ENCODE measurements at regions not wholly inside any gene's neighbourhood (a gene's known extent, or its start where the extent isn't known, plus 50 kb on each side); places are given as distances from the start of the nearest gene placed in this dataset.

- Mint-ChIP-seq H3K4me3 (no peak overlapping the region), H3K9me3 (no peaks in the 10 kb centered on the region; the same call in 2 of the 3 replicates), H3K4me1 (no peaks in the 10 kb centered on the region), H3K27me3 (ENCODE audit: insufficient read depth, low read depth, poor library complexity) (peaks cover 2% of the 10 kb centered on the region), H3K36me3 (ENCODE audit: low read depth) (no peaks in the 10 kb centered on the region), H3K27ac (no peak overlapping the region)
- no peak overlapping the region for H3K4me2 ChIP-seq
- H3F3A ChIP-seq (replicated peaks; ENCODE audit: low read depth), result no peaks in the 10 kb centered on the region
- TF ChIP-seq ZNF462 (CRISPR knock-in tag; IDR thresholded peaks at IDR 0.05), result no peak
- TF ChIP-seq EZH2phosphoT487 (IDR thresholded peaks at IDR 0.05; ENCODE audit: unreplicated experiment), result no peak
- TF ChIP-seq NANOG (IDR thresholded peaks at IDR 0.05; ENCODE audit: borderline replicate concordance), result no peak
- TF ChIP-seq, protein P1, sequence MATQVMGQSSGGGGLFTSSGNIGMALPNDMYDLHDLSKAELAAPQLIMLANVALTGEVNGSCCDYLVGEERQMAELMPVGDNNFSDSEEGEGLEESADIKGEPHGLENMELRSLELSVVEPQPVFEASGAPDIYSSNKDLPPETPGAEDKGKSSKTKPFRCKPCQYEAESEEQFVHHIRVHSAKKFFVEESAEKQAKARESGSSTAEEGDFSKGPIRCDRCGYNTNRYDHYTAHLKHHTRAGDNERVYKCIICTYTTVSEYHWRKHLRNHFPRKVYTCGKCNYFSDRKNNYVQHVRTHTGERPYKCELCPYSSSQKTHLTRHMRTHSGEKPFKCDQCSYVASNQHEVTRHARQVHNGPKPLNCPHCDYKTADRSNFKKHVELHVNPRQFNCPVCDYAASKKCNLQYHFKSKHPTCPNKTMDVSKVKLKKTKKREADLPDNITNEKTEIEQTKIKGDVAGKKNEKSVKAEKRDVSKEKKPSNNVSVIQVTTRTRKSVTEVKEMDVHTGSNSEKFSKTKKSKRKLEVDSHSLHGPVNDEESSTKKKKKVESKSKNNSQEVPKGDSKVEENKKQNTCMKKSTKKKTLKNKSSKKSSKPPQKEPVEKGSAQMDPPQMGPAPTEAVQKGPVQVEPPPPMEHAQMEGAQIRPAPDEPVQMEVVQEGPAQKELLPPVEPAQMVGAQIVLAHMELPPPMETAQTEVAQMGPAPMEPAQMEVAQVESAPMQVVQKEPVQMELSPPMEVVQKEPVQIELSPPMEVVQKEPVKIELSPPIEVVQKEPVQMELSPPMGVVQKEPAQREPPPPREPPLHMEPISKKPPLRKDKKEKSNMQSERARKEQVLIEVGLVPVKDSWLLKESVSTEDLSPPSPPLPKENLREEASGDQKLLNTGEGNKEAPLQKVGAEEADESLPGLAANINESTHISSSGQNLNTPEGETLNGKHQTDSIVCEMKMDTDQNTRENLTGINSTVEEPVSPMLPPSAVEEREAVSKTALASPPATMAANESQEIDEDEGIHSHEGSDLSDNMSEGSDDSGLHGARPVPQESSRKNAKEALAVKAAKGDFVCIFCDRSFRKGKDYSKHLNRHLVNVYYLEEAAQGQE (IDR thresholded peaks at IDR 0.05; ENCODE audit: unreplicated experiment), result no peak
- TF ChIP-seq ETS1 (IDR thresholded peaks at IDR 0.05), result no peak
- TF ChIP-seq POLR2AphosphoS5 (IDR thresholded peaks at IDR 0.05; ENCODE audit: low read depth), result no peak
- no peak for TF ChIP-seq JUNB (IDR thresholded peaks at IDR 0.05; ENCODE audit: unreplicated experiment)
- TF ChIP-seq, protein P2, sequence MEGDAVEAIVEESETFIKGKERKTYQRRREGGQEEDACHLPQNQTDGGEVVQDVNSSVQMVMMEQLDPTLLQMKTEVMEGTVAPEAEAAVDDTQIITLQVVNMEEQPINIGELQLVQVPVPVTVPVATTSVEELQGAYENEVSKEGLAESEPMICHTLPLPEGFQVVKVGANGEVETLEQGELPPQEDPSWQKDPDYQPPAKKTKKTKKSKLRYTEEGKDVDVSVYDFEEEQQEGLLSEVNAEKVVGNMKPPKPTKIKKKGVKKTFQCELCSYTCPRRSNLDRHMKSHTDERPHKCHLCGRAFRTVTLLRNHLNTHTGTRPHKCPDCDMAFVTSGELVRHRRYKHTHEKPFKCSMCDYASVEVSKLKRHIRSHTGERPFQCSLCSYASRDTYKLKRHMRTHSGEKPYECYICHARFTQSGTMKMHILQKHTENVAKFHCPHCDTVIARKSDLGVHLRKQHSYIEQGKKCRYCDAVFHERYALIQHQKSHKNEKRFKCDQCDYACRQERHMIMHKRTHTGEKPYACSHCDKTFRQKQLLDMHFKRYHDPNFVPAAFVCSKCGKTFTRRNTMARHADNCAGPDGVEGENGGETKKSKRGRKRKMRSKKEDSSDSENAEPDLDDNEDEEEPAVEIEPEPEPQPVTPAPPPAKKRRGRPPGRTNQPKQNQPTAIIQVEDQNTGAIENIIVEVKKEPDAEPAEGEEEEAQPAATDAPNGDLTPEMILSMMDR (conservative IDR thresholded peaks at IDR 0.05; ENCODE audit: low read depth in 2 of 2), result no peak
- no peak for TF ChIP-seq STAT1 (IDR thresholded peaks at IDR 0.05; ENCODE audit: unreplicated experiment)
- no peak for TF ChIP-seq ZNF114 (CRISPR knock-in tag; IDR thresholded peaks at IDR 0.05)
- TF ChIP-seq CREB1 (CRISPR knock-in tag; IDR thresholded peaks at IDR 0.05; ENCODE audit: low read depth), result no peak
- TF ChIP-seq ZNF331 (CRISPR knock-in tag; IDR thresholded peaks at IDR 0.05; ENCODE audit: low read depth), result no peak
- TF ChIP-seq EZH2 (IDR thresholded peaks at IDR 0.05; ENCODE audit: low read depth, unreplicated experiment), result no peak
- H3K4me1 ChIP-seq (ENCODE audit: insufficient read depth), result no peaks in the 10 kb centered on the region
- H3K27me3 ChIP-seq (ENCODE audit: insufficient read depth), result no peaks in the 10 kb centered on the region
- no peaks in the 10 kb centered on the region for H3K36me3 ChIP-seq (ENCODE audit: insufficient read depth)
- H4K20me1 ChIP-seq (replicated peaks; ENCODE audit: insufficient read depth), result no peaks in the 10 kb centered on the region
- ATAC-seq, result no peak
- H3K79me2 ChIP-seq (replicated peaks; ENCODE audit: insufficient read depth), result no peaks in the 10 kb centered on the region
- H3K9me2 ChIP-seq (ENCODE audit: insufficient read depth), result no peaks in the 10 kb centered on the region
- H3K4me3 ChIP-seq, result no peak overlapping the region
- DNase-seq (ENCODE audit: low spot score), result no peak
- H3K27ac ChIP-seq (ENCODE audit: low read depth), result no peak overlapping the region
- peak overlapping the region; percentile 15; the same call in 1 of the 2 replicates for H2AFZ ChIP-seq
These were observed 72.7 kb upstream of the BOD1L1 start for GRCh38 chr4:13700021-13700857.

Data from GM23338 (cell line).